ENCODE measurements at regions not wholly inside any gene's neighbourhood (a gene's known extent, or its start where the extent isn't known, plus 50 kb on each side); places are given as distances from the start of the nearest gene placed in this dataset.

DNA sequence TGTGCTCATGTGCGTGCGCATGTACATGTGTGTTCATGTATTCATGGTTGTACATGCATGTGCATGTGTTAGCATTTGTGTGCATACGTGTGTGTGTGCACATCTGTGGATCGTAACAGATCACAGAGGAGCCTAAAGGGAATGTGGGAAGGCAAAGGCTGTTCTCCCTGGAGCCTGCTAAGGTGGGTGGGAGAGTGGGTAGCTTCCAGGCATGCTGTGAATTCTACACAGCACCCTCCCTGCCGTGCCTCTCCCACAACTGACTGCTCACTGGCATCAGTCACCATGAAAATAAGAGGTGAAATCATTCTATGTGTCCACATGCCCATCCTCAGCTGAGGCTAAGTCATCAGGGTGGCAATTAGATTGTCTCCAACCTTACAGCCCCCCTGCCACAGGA, 600.9 kb downstream of the MID1IP1 start:
- Histone ChIP-seq H3K9me3 (ENCODE audit: control insufficient read depth in 1 of 2, low read length in 2 of 2) (no peaks in the 10 kb centered on the region), H3K27me3 (ENCODE audit: insufficient read depth, low read length) (no peaks in the 10 kb centered on the region), H3K4me3 (ENCODE audit: low read length in 2 of 2) (no peak overlapping the region), H3K36me3 (ENCODE audit: insufficient read depth, low read length) (no peaks in the 10 kb centered on the region), H3K4me1 (ENCODE audit: insufficient read depth, low read length) (no peaks in the 10 kb centered on the region), H3K27ac (ENCODE audit: low read depth, low read length) (no peak overlapping the region)
- Mint-ChIP-seq H3K27me3 (no peaks in the 10 kb centered on the region), H3K4me1 (no peaks in the 10 kb centered on the region), H3K36me3 (no peaks in the 10 kb centered on the region), H3K27ac (no peak overlapping the region), H3K4me3 (no peak overlapping the region), H3K9me3 (peaks cover 0 to 2% (median 0%) of the 10 kb centered on the region in 8 donors)
- ChIA-PET POLR2A (ENCODE audit: partially characterized antibody) (no interaction called here), CTCF (ENCODE audit: partially characterized antibody) (no interaction called here)
- DNase-seq: no peak
- intact Hi-C loops (cut with micrococcal nuclease): no loop called here

- Mint-ChIP-seq H3K27me3 (no peaks in the 10 kb centered on the region), H3K4me3 (no peak overlapping the region), H3K4me1 (no peaks in the 10 kb centered on the region), H3K9me3 (no peaks in the 10 kb centered on the region), H3K36me3 (no peaks in the 10 kb centered on the region), H3K27ac (no peak overlapping the region)
- intact Hi-C loops (cut with micrococcal nuclease): no loop called here
- no peak overlapping the region for H3K27ac ChIP-seq (ENCODE audit: low read depth, low read length)
- H3K9me3 ChIP-seq (ENCODE audit: control insufficient read depth in 1 of 2, low read length in 2 of 2): no peaks in the 10 kb centered on the region
- no peak for DNase-seq
- ChIA-PET POLR2A (ENCODE audit: partially characterized antibody) (no interaction called here), CTCF (ENCODE audit: partially characterized antibody) (no interaction called here)
- no peak overlapping the region for H3K4me3 ChIP-seq (ENCODE audit: low read length in 2 of 2)
- H3K27me3 ChIP-seq (ENCODE audit: insufficient read depth, low read length): no peaks in the 10 kb centered on the region
- no peaks in the 10 kb centered on the region for H3K36me3 ChIP-seq (ENCODE audit: insufficient read depth, low read length)
- no peaks in the 10 kb centered on the region for H3K4me1 ChIP-seq (ENCODE audit: insufficient read depth, low read length)
These were observed 605.5 kb downstream of the MID1IP1 start for GRCh38 chrX:39406799-39407198.

DNA sequence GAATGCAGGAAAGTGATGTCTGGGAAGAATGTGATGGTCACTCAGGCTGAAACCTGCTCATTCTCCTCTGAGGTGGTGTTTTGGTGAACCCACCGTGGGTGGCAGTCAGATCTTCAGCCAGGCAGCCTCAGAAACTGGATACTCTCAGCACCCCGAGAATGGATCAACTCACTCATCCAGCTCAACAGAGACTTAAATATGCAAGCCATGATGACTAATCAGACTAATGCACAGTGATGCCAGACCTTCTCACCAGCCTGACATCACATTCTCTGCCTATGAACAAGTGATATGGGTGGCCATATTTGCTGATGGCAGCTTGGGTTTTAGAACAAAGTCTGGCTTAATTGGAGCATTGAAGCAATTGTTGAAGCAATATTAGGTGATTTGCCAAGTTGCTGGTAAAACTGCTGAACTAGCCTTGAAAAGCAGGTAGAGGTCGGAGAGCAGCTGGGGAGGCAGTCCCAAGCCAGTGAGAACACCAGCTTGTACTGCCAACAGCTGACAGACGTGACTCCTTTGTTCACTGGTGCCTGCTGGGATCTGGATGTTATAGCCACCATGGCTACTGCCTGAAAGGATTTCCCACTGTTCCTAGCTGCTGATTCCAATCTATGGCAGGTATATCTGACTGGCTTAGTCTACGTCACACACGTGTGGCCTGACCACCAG, 608.1 kb downstream of the MID1IP1 start:
- no peaks in the 10 kb centered on the region for H3K9me3 ChIP-seq (ENCODE audit: control insufficient read depth in 1 of 2, low read length in 2 of 2)
- intact Hi-C loops (cut with micrococcal nuclease): no loop called here
- DNase-seq: no peak
- Mint-ChIP-seq H3K4me1 (no peaks in the 10 kb centered on the region), H3K4me3 (no peak overlapping the region), H3K27me3 (no peaks in the 10 kb centered on the region), H3K27ac (no peak overlapping the region), H3K36me3 (no peaks in the 10 kb centered on the region), H3K9me3 (no peaks in the 10 kb centered on the region)
- no peaks in the 10 kb centered on the region for H3K27me3 ChIP-seq (ENCODE audit: insufficient read depth, low read length)
- no peak overlapping the region for H3K27ac ChIP-seq (ENCODE audit: low read depth, low read length)
- no peak overlapping the region for H3K4me3 ChIP-seq (ENCODE audit: low read length in 2 of 2)
- no peaks in the 10 kb centered on the region for H3K36me3 ChIP-seq (ENCODE audit: insufficient read depth, low read length)
- no peaks in the 10 kb centered on the region for H3K4me1 ChIP-seq (ENCODE audit: insufficient read depth, low read length)
- CTCF ChIA-PET (ENCODE audit: partially characterized antibody): no interaction called here
- POLR2A ChIA-PET (ENCODE audit: partially characterized antibody): no interaction called here

- Histone ChIP-seq H3K4me1 (ENCODE audit: insufficient read depth, low read length) (no peaks in the 10 kb centered on the region), H3K4me3 (ENCODE audit: low read length in 2 of 2) (no peak overlapping the region), H3K27ac (ENCODE audit: low read depth, low read length) (no peak overlapping the region), H3K27me3 (ENCODE audit: insufficient read depth, low read length) (no peaks in the 10 kb centered on the region), H3K36me3 (ENCODE audit: insufficient read depth, low read length) (no peaks in the 10 kb centered on the region), H3K9me3 (ENCODE audit: control insufficient read depth in 1 of 2, low read length in 2 of 2) (no peaks in the 10 kb centered on the region)
- Mint-ChIP-seq H3K27me3 (no peaks in the 10 kb centered on the region), H3K36me3 (no peaks in the 10 kb centered on the region), H3K4me1 (peaks cover 4 to 11% (median 8%) of the 10 kb centered on the region in 4 donors), H3K4me3 (no peak overlapping the region), H3K9me3 (no peaks in the 10 kb centered on the region), H3K27ac (no peak overlapping the region)
- CTCF ChIA-PET (ENCODE audit: partially characterized antibody): no interaction called here
- DNase-seq: no peak
- POLR2A ChIA-PET (ENCODE audit: partially characterized antibody): no interaction called here
- intact Hi-C loops (cut with micrococcal nuclease): no loop called here
These were observed 613.1 kb downstream of the MID1IP1 start for GRCh38 chrX:39414290-39414854.

- peak overlapping the region in 2 of 7 donors; percentile 5 to 21 for H3K27ac Mint-ChIP-seq
- POLR2A ChIA-PET (ENCODE audit: partially characterized antibody): no interaction called here
- Histone ChIP-seq H3K27me3 (ENCODE audit: insufficient read depth, low read length) (no peaks in the 10 kb centered on the region), H3K4me1 (ENCODE audit: insufficient read depth, low read length) (no peaks in the 10 kb centered on the region), H3K4me3 (ENCODE audit: low read length in 2 of 2) (no peak overlapping the region), H3K36me3 (ENCODE audit: insufficient read depth, low read length) (no peaks in the 10 kb centered on the region), H3K27ac (ENCODE audit: low read depth, low read length) (no peak overlapping the region), H3K9me3 (ENCODE audit: control insufficient read depth in 1 of 2, low read length in 2 of 2) (no peaks in the 10 kb centered on the region)
- no peaks in the 10 kb centered on the region for H3K36me3 Mint-ChIP-seq
- DNase-seq: no peak
- CTCF ChIA-PET (ENCODE audit: partially characterized antibody): no interaction called here
- H3K4me3 Mint-ChIP-seq: no peak overlapping the region
- intact Hi-C loops (cut with micrococcal nuclease): no loop called here
- peaks cover 4 to 11% (median 8%) of the 10 kb centered on the region in 4 donors for H3K4me1 Mint-ChIP-seq
- no peaks in the 10 kb centered on the region for H3K9me3 Mint-ChIP-seq
- no peaks in the 10 kb centered on the region for H3K27me3 Mint-ChIP-seq
These were observed 615.4 kb downstream of the MID1IP1 start for GRCh38 chrX:39416547-39417260.

DNA sequence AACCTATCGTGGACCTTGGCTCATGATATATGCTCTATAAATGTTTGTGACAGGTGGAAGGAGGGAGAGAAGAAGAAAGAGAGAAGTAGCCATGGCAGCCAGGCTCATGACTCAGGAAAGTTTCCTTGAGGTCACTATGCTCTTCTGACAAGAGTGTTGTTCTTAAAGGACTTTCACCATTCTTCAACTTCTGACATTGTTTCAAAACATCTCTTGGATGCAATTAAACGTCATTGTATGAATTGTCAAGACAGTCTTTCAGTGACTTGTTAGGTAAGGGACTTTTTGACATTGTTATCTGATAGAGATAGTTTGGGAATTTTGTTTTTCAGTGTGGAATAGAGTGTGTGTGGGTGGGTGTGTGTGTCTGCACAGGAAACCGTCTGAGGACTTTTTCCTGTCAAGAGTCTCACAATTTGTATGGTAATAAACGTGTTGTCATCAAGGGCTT, 617.0 kb downstream of the MID1IP1 start:
- H3K9me3 Mint-ChIP-seq: no peaks in the 10 kb centered on the region

GRCh38 chrX:39418731-39419638, 617.7 kb downstream of the MID1IP1 start:
- no peaks in the 10 kb centered on the region for H3K36me3 ChIP-seq (ENCODE audit: insufficient read depth, low read length)
- intact Hi-C loops (cut with micrococcal nuclease): no loop called here
- no peaks in the 10 kb centered on the region for H3K27me3 ChIP-seq (ENCODE audit: insufficient read depth, low read length)
- Mint-ChIP-seq H3K9me3 (no peaks in the 10 kb centered on the region), H3K27me3 (no peaks in the 10 kb centered on the region), H3K4me3 (no peak overlapping the region), H3K27ac (no peak overlapping the region), H3K4me1 (peaks cover 4 to 11% (median 8%) of the 10 kb centered on the region in 4 donors), H3K36me3 (no peaks in the 10 kb centered on the region)
- ChIA-PET CTCF (ENCODE audit: partially characterized antibody) (no interaction called here), POLR2A (ENCODE audit: partially characterized antibody) (no interaction called here)
- no peak overlapping the region for H3K27ac ChIP-seq (ENCODE audit: low read depth, low read length)
- H3K9me3 ChIP-seq (ENCODE audit: control insufficient read depth in 1 of 2, low read length in 2 of 2): no peaks in the 10 kb centered on the region
- no peaks in the 10 kb centered on the region for H3K4me1 ChIP-seq (ENCODE audit: insufficient read depth, low read length)
- H3K4me3 ChIP-seq (ENCODE audit: low read length in 2 of 2): no peak overlapping the region
- no peak for DNase-seq

More for the DNA sequence above, 617.0 kb downstream of the MID1IP1 start:
- H3K4me1 ChIP-seq (ENCODE audit: insufficient read depth, low read length): no peaks in the 10 kb centered on the region
- no peaks in the 10 kb centered on the region for H3K36me3 Mint-ChIP-seq
- no peaks in the 10 kb centered on the region for H3K27me3 Mint-ChIP-seq
- H3K9me3 ChIP-seq (ENCODE audit: control insufficient read depth in 1 of 2, low read length in 2 of 2): no peaks in the 10 kb centered on the region
- H3K4me3 Mint-ChIP-seq: no peak overlapping the region
- H3K36me3 ChIP-seq (ENCODE audit: insufficient read depth, low read length): no peaks in the 10 kb centered on the region
- H3K4me1 Mint-ChIP-seq: peaks cover 4 to 11% (median 8%) of the 10 kb centered on the region in 4 donors
- ChIA-PET CTCF (ENCODE audit: partially characterized antibody) (no interaction called here), POLR2A (ENCODE audit: partially characterized antibody) (no interaction called here)
- no peak overlapping the region for H3K4me3 ChIP-seq (ENCODE audit: low read length in 2 of 2)
- no peak for DNase-seq
- H3K27ac Mint-ChIP-seq: no peak overlapping the region
- intact Hi-C loops (cut with micrococcal nuclease): no loop called here
- no peak overlapping the region for H3K27ac ChIP-seq (ENCODE audit: low read depth, low read length)
- no peaks in the 10 kb centered on the region for H3K27me3 ChIP-seq (ENCODE audit: insufficient read depth, low read length)

Measured in CD4-positive, alpha-beta memory T cell (primary cell).